ENCODE measurements at regions not wholly inside any gene's neighbourhood (a gene's known extent, or its start where the extent isn't known, plus 50 kb on each side); places are given as distances from the start of the nearest gene placed in this dataset.

DNA sequence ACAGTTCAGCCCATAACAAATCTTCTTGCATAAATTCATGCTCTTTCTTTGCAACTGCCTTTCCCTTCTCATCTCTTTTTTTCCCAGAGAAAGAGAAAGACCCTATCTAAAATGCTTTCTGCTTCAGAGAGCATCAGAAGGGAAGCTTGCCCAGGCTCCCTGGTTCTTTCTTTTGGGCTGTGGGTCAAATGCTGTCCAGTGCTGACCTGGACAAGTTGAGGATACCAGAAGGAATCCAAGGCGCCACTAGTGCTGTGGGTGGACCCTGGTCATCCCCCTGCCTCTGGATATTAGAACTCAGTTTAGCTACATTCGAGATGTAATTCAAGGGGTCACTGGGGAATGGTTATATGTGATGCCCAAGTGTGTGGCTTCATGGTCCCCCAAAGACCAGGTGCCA, 411.6 kb downstream of the RPS24 start:
- ChIA-PET CTCF (no interaction called here), POLR2A (no interaction called here)
- Histone ChIP-seq H3K4me2 (replicated peaks; ENCODE audit: low read depth, low read length, poor library complexity, severe bottlenecking) (no peak overlapping the region), H4K20me1 (ENCODE audit: control insufficient read depth, insufficient read depth, low read length, poor library complexity, severe bottlenecking) (no peaks in the 10 kb centered on the region), H3K36me3 (replicated peaks in 1 of 2; ENCODE audit: control extremely low read depth in 1 of 2, control insufficient read depth in 1 of 2, extremely low read depth in 1 of 2, insufficient read depth in 2 of 2, low read length in 1 of 2) (no peaks in the 10 kb centered on the region), H3K9me3 (ENCODE audit: control extremely low read depth in 1 of 3, control insufficient read depth in 2 of 3, insufficient read depth in 1 of 3, low read length in 2 of 3) (peaks cover 0 to 4% (median 0%) of the 10 kb centered on the region in 3 donors), H3K27ac (ENCODE audit: low read length in 2 of 2) (no peak overlapping the region), H3K4me1 (ENCODE audit: control insufficient read depth in 2 of 2, insufficient read depth in 2 of 2, low read length in 2 of 2) (no peaks in the 10 kb centered on the region), H3K9ac (ENCODE audit: low read length) (no peak overlapping the region), H3K4me3 (ENCODE audit: control extremely low read depth in 1 of 5, extremely low read depth in 1 of 5, insufficient read depth in 1 of 5, low read depth in 2 of 5, low read length in 4 of 5) (no peak overlapping the region), H3K79me2 (ENCODE audit: control insufficient read depth, insufficient read depth, low read length) (no peaks in the 10 kb centered on the region), H2AFZ (ENCODE audit: insufficient read depth, low read depth, low read length, poor library complexity, severe bottlenecking) (no peak overlapping the region), H3K27me3 (replicated peaks in 1 of 4; ENCODE audit: control extremely low read depth in 1 of 4, control insufficient read depth in 3 of 4, insufficient read depth in 4 of 4, low read length in 3 of 4) (no peaks in the 10 kb centered on the region)
- ATAC-seq (ENCODE audit: low read depth) (no peak), DNase-seq (no peak)
- intact Hi-C loops (cut with micrococcal nuclease), result no loop called here
- peaks cover 23% of the 10 kb centered on the region for H3K27me3 Mint-ChIP-seq
- no peak overlapping the region for H3K27ac Mint-ChIP-seq
- H3K4me3 Mint-ChIP-seq, result no peak overlapping the region
- H3K9me3 Mint-ChIP-seq (ENCODE audit: insufficient read depth), result no peaks in the 10 kb centered on the region
- 93% methylated on average over 1 of the region's 2 CpGs for WGBS (ENCODE audit: insufficient coverage)
- H3K4me1 Mint-ChIP-seq, result no peaks in the 10 kb centered on the region
- no peak for TF ChIP-seq EZH2 (IDR thresholded peaks at IDR 0.05; ENCODE audit: borderline replicate concordance, insufficient read depth, low read depth, low read length, poor library complexity, severe bottlenecking)
- TF ChIP-seq, protein P1, sequence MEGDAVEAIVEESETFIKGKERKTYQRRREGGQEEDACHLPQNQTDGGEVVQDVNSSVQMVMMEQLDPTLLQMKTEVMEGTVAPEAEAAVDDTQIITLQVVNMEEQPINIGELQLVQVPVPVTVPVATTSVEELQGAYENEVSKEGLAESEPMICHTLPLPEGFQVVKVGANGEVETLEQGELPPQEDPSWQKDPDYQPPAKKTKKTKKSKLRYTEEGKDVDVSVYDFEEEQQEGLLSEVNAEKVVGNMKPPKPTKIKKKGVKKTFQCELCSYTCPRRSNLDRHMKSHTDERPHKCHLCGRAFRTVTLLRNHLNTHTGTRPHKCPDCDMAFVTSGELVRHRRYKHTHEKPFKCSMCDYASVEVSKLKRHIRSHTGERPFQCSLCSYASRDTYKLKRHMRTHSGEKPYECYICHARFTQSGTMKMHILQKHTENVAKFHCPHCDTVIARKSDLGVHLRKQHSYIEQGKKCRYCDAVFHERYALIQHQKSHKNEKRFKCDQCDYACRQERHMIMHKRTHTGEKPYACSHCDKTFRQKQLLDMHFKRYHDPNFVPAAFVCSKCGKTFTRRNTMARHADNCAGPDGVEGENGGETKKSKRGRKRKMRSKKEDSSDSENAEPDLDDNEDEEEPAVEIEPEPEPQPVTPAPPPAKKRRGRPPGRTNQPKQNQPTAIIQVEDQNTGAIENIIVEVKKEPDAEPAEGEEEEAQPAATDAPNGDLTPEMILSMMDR (IDR thresholded peaks at IDR 0.05), result no peak

DNA sequence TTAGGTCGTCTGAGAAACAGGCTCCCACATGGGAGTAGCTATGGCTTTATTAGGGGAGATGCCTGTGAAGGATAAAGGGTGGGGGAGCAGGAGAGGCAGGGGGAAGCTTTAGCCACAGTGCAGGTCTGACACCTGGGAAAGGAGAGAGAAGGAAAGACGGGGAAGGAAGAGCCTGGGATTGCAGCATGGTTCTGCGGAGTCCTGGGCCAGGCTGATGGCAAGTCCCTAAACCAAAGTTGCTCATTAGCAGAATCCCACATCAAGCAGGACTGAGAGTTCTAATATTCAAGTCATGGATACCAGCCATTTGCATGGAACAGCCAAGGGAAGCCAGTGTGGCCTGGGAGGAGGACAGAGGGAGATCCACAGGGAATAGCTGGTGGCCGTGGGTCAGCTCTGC, 414.8 kb downstream of the RPS24 start:
- no peak for DNase-seq
- intact Hi-C loops (cut with micrococcal nuclease), result no loop called here
- no peak for TF ChIP-seq EZH2 (IDR thresholded peaks at IDR 0.05; ENCODE audit: borderline replicate concordance, insufficient read depth, low read depth, low read length, poor library complexity, severe bottlenecking)
- TF ChIP-seq, protein P1 (IDR thresholded peaks at IDR 0.05), result no peak
- H3K36me3 ChIP-seq (replicated peaks in 1 of 2; ENCODE audit: control extremely low read depth in 1 of 2, control insufficient read depth in 1 of 2, extremely low read depth in 1 of 2, insufficient read depth in 2 of 2, low read length in 1 of 2), result no peaks in the 10 kb centered on the region
- no peaks in the 10 kb centered on the region for H3K4me1 Mint-ChIP-seq
- H3K27ac Mint-ChIP-seq, result no peak overlapping the region
- no peak overlapping the region for H3K4me3 ChIP-seq (ENCODE audit: control extremely low read depth in 1 of 5, extremely low read depth in 1 of 5, insufficient read depth in 1 of 5, low read depth in 2 of 5, low read length in 4 of 5)
- no peaks in the 10 kb centered on the region for H3K4me1 ChIP-seq (ENCODE audit: control insufficient read depth in 2 of 2, insufficient read depth in 2 of 2, low read length in 2 of 2)
- H3K79me2 ChIP-seq (ENCODE audit: control insufficient read depth, insufficient read depth, low read length), result no peaks in the 10 kb centered on the region
- H3K27me3 Mint-ChIP-seq, result peaks cover 26% of the 10 kb centered on the region
- ChIA-PET CTCF (no interaction called here), POLR2A (no interaction called here)
- H3K9me3 ChIP-seq (ENCODE audit: control extremely low read depth in 1 of 3, control insufficient read depth in 2 of 3, insufficient read depth in 1 of 3, low read length in 2 of 3), result peaks cover 0 to 4% (median 0%) of the 10 kb centered on the region in 3 donors
- 85% methylated on average over 3 of the region's 4 CpGs for WGBS (ENCODE audit: insufficient coverage)
- no peaks in the 10 kb centered on the region for H4K20me1 ChIP-seq (ENCODE audit: control insufficient read depth, insufficient read depth, low read length, poor library complexity, severe bottlenecking)
- H3K9me3 Mint-ChIP-seq (ENCODE audit: insufficient read depth), result no peaks in the 10 kb centered on the region
- no peak overlapping the region for H3K4me3 Mint-ChIP-seq
- H3K27ac ChIP-seq (ENCODE audit: low read length in 2 of 2), result no peak overlapping the region
- H3K4me2 ChIP-seq (replicated peaks; ENCODE audit: low read depth, low read length, poor library complexity, severe bottlenecking), result no peak overlapping the region
- ATAC-seq (ENCODE audit: low read depth), result no peak
- H2AFZ ChIP-seq (ENCODE audit: insufficient read depth, low read depth, low read length, poor library complexity, severe bottlenecking), result no peak overlapping the region
- no peak overlapping the region for H3K9ac ChIP-seq (ENCODE audit: low read length)
- peaks cover 0 to 3% (median 0%) of the 10 kb centered on the region in 4 experiments for H3K27me3 ChIP-seq (replicated peaks in 1 of 4; ENCODE audit: control extremely low read depth in 1 of 4, control insufficient read depth in 3 of 4, insufficient read depth in 4 of 4, low read length in 3 of 4)
